ENCODE measurements at regions not wholly inside any gene's neighbourhood (a gene's known extent, or its start where the extent isn't known, plus 50 kb on each side); places are given as distances from the start of the nearest gene placed in this dataset.

DNA sequence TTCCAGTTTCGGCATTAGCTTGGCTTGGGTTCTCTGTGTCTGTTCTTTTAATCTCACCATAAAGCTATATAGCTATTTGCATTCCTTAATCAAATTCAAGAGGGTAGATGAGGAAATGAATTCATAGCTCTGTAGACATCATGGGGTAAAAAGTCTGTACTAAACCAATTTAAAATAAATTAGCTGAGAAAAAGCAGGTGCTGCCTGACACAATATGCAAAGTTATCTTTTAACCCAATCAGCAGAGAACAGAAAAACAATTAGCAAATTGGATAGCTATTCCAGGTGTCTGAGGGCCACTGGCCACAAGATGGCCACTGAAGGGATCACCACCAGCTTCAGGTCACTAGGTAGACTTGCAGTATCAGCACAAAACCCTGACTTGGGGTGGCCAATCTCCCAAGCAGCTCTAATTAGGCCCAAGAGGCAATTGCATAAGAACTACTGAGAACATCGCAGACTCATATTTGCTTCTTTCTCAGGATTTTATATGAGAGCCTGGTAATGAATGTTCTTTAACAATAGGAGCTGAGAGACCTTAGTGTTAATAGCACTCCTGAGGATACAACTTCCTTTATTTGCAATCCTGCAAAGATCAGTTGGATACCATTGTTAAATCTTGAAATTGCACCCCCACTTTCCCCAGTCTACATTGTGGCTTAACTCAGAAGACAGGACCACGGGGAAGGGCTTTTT lies 494.3 kb downstream of the PDCD6IP start:
- DNase-seq (ENCODE audit: low read depth in 3 of 3): no peak

- DNase-seq (ENCODE audit: low read depth in 3 of 3): no peak
Measured at GRCh38 chr3:34294240-34294639, 495.8 kb downstream of the PDCD6IP start.

- no peak for DNase-seq (ENCODE audit: low read depth in 3 of 3)
Measured at GRCh38 chr3:34296796-34297195, 498.4 kb downstream of the PDCD6IP start.

DNA sequence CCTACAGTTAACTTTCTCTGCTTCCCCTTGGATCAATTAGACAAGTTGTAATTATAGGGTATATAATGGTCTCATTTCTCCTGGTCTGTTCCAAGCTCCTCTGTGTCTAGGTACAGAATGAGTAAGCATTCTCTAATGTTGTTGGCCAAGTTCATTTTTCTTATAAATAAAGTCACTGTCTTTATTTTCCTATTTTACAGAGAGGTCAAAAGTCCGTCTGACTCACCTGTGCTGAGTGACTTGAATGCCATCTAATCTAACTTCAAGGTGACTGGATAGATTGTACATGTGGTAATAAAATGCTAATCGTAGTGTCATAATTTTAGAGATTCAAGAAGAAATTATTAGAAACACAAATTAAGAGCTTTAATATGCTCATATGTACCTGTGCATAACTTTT lies 500.2 kb downstream of the PDCD6IP start:
- no peak for DNase-seq (ENCODE audit: low read depth in 3 of 3)

- DNase-seq (ENCODE audit: low read depth in 3 of 3): no peak
Measured at GRCh38 chr3:34300621-34301020, 502.2 kb downstream of the PDCD6IP start.

- DNase-seq (ENCODE audit: low read depth in 3 of 3): no peak
Measured at GRCh38 chr3:34301313-34301712, 502.9 kb downstream of the PDCD6IP start.

DNA sequence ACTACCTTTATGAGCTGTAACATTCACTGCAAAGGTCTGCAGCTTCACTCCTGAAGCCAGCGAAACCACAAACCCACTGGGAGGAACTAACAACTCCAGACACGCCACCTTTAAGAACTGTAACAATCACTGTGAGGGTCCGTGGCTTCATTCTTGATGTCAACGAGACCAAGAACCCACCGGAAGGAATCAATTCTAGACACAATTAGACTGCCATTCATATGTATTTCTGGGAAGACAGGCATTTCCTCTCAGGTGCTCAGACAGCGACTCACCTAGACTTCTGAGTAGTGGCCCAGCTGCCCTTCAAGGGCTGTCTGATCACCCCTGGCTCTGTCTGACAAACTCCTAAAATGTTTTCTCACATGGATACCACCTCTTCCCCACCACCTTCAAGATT lies 506.8 kb downstream of the PDCD6IP start:
- DNase-seq (ENCODE audit: low read depth in 3 of 3): no peak

- DNase-seq (ENCODE audit: low read depth in 3 of 3): no peak
Measured at GRCh38 chr3:34312684-34313083, 514.3 kb downstream of the PDCD6IP start.

DNA sequence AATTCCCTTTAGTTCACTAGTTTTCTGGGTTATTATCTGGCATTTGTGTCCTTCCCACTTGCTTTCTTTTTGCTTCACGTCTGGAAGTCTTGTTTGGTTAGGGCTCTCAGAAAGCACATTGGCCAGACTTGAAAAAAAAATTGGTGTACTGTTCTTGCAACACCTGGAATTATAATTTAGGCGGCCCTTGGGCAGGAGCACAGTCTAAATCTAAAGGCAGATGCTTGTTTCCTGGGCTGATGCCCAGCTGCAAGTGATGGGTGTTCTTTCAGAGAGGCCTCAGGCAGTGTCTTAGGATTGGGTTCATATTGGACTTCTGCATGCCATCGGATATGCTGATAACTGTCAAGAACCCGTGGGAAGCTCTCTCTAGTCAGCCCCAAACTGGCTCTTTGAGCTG lies 521.5 kb downstream of the PDCD6IP start:
- no peak for DNase-seq (ENCODE audit: low read depth in 3 of 3)

DNA sequence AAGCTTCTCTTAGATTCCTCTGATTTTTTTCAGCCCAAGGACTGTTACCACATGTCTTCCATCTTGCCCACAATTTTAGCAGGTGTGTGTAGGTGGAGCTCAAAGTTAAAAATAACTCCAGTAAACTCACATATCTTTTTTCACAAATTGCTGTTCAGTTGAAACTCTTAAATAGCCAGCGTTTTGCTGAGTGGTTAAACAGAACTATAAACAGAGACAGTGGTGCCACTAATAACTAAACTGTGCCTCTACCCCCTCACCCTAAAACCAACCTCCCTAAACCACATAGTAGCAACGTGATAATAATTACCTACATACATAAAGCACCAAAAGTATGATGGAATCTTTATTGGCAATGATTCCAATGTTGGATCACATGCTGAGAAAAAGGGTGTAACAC lies 525.1 kb downstream of the PDCD6IP start:
- DNase-seq (ENCODE audit: low read depth in 3 of 3): no peak

DNA sequence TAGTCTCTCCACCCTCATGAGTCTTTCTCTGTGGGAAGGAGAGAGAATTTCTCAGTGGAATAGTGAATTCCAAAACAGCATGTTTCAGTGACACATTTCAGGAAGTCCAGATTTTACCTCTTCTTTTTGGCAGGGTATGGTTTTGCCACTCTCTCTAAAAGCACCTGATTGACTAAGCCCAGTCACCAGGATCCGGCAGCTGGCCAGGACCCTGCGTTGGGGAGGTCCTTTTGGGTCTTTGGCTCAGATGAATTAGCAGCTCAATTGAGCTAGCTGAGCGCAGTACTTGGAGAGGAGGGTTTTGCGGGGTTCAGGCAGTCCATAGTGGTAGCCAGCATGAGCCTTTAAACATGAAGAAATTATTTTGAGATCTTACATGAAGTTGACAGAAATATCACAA lies 548.2 kb downstream of the PDCD6IP start:
- no peak for DNase-seq (ENCODE audit: low read depth in 3 of 3)

- DNase-seq (ENCODE audit: low read depth in 3 of 3): no peak
Measured at GRCh38 chr3:34351882-34352777, 553.7 kb downstream of the PDCD6IP start.

DNA sequence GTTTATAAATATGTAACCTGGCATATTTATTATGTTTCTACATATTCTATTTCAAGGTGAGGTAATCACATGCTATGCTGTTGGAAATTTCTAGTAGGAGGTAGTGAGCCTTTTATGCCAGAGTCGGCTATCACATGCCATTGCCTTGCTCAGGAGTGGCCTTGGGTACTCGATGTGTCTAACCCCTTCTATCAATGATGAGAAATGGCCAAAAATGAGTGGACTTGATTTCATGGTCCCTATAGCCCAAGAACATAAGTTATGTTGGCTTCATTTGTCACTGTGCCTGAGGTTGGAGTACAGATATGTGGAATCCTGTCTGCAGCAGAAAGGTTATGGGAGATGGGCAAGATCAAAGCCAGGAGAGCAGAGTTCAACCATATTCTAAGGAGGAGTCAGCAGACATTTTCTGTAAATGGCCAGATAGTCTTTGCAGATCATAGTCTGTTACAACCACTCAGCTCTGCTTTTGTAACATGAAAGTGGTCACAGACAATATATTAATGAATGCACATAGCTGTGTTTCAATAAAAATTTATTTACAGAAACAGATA lies 554.4 kb downstream of the PDCD6IP start:
- DNase-seq (ENCODE audit: low read depth in 3 of 3): no peak

DNA sequence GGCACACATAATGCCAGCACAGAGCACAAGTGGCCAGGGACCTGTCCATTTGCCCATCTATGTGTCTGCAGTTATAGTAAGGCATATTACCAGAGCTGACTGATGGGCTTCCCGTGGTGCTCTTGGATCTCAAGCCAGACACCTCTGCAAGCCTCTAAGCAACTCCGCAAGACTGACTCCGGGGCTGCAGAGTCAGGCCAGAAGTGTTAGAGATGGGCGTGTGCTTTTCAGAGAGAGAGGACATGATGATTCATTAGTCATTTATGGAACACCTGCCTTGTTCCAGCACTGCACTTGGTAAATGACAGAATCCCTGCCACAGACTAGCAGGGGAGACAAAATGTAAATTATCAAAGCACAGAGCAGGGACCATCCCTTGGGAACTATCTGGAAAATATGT lies 559.0 kb downstream of the PDCD6IP start:
- no peak for DNase-seq (ENCODE audit: low read depth in 3 of 3)

DNA sequence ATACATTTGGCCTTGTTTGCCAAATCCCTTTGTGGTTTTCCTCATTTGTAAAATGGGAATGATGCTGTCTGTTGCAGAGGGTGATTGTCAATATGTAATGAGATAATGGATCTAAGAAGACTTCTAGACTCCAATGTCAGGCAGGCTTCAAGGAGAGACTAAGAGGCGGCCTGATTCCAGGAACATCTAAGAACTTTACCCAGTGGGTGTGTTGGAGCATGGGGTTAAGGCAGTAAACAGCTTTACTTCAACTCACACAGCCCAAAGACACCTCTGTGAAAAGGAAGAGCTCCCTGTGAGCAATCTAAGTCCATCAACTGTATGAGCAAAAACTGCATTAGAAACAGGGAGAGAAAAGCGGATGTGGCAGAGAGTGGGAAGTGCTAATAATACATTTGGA lies 560.6 kb downstream of the PDCD6IP start:
- DNase-seq (ENCODE audit: low read depth in 3 of 3): no peak

DNA sequence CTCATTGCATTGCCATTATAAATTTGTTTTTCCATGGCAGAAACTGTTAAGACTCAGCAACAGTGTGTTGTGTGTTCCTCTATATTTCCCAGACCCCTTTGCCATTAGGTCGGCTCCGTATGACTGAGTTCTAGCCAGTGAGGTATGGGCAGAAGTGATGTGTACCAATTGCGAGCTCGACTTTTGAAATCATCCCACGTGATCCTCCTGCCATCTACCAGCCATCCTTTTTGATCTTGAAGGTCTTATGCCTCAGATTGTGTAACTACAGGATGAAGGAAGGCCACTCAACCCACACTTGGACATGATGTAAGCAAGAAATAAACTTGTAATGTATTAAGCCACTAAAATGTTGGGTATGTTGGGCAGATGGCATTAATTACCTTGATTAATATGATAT lies 562.3 kb downstream of the PDCD6IP start:
- no peak for DNase-seq (ENCODE audit: low read depth in 3 of 3)

- no peak for DNase-seq (ENCODE audit: low read depth in 3 of 3)
Measured at GRCh38 chr3:34361921-34362320, 563.5 kb downstream of the PDCD6IP start.

- DNase-seq (ENCODE audit: low read depth in 3 of 3): no peak
Measured at GRCh38 chr3:34362910-34363309, 564.5 kb downstream of the PDCD6IP start.

GRCh38 chr3:34363881-34364280 lies 565.5 kb downstream of the PDCD6IP start:
- no peak for DNase-seq (ENCODE audit: low read depth in 3 of 3)

- DNase-seq (ENCODE audit: low read depth in 3 of 3): no peak
Measured at GRCh38 chr3:34364335-34364734, 565.9 kb downstream of the PDCD6IP start.

DNA sequence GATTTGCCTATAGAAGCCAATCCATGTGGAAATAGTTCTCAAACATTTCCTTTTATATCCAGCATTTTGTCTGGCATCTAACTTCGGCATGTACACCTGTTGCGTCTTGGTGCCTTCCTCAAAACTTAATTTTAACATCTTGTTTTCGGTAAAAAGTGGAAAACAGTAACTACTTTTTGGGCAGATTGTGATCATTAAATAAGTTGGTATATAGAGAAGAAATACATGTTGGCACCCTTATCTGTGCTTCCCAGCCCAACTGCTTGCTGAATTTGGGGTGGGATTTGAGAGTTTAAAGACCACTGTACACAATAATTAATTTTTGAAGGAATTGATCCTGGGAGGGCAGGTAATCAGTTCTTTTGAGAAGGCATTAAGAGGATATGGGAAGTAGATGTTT lies 566.8 kb downstream of the PDCD6IP start:
- DNase-seq (ENCODE audit: low read depth in 3 of 3): no peak

- DNase-seq (ENCODE audit: low read depth in 3 of 3): no peak
Measured at GRCh38 chr3:34365771-34366170, 567.3 kb downstream of the PDCD6IP start.

- DNase-seq (ENCODE audit: low read depth in 3 of 3): no peak
Measured at GRCh38 chr3:34367521-34367920, 569.1 kb downstream of the PDCD6IP start.
